ENCODE measurements at regions not wholly inside any gene's neighbourhood (a gene's known extent, or its start where the extent isn't known, plus 50 kb on each side); places are given as distances from the start of the nearest gene placed in this dataset.
A peak's percentile ranks its signal among the peaks of the same experiment; 100 is the strongest.
"Not testable (repeated sequence)": the region's sequence is repeated elsewhere in the genome, so short reads cannot be mapped to it uniquely, and the experiment has no call there.

DNA sequence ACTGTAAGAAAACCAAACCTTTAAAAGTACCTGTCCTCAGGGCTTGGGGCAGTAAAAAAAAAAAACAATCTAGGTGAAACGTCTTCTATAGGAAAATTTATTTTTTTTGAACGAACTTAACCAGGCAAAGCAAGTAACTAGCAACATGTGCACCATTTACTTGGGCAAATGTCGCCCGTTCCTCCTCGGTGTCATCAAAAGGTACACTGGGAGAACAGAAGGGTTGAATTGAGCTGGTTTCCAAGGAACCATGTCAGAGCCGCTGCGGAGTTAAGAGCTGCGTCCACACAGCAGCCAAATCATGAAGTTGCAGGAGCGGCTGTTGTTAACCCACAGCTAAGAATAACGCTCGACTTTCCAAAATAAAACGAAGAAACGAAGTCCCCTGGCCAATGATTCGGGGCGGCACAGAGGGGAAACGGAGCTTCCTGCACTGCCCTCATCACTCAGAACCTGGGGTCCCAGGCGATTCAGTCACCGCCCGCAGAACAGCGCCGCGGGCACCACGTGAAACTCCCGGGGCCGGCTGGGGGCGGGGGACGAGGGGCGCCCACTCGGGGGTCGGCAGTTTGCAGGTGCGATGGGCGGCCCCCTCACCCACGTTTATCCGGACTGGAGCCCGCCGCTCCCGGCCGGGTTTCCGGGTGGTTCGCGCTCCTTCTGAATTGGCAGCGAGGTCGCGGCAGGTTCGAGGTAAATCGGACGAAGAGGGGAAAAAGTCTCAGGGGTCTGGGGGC lies 53.6 kb upstream of the PLGLB1 start:
- CTCF ChIA-PET; H3K36me3 Mint-ChIP-seq; POLR2A ChIA-PET; H3K36me3 ChIP-seq (ENCODE audit: insufficient read depth, low read length); H3K4me1 ChIP-seq (ENCODE audit: insufficient read depth, low read length); H3K9me3 ChIP-seq (ENCODE audit: low read length); H3K27me3 ChIP-seq (ENCODE audit: insufficient read depth, low read length, poor library complexity, severe bottlenecking); H3K27ac ChIP-seq (ENCODE audit: low read depth, low read length); H3K9me3 Mint-ChIP-seq; H3K27me3 Mint-ChIP-seq: not testable (repeated sequence)
- peak overlapping the region in 7 of 8 donors; percentile 24 to 91 (median 88) for H3K27ac Mint-ChIP-seq
- H3K4me3 ChIP-seq (ENCODE audit: low read length) = peak overlapping the region; percentile 54
- peaks cover 9 to 22% (median 19%) of the 10 kb centered on the region in 3 donors for H3K4me1 Mint-ChIP-seq
- peak in 4 of 5 donors; percentile 19 to 58 (median 43) for DNase-seq
- peak overlapping the region; percentile 82 to 98 (median 88) for H3K4me3 Mint-ChIP-seq

DNA sequence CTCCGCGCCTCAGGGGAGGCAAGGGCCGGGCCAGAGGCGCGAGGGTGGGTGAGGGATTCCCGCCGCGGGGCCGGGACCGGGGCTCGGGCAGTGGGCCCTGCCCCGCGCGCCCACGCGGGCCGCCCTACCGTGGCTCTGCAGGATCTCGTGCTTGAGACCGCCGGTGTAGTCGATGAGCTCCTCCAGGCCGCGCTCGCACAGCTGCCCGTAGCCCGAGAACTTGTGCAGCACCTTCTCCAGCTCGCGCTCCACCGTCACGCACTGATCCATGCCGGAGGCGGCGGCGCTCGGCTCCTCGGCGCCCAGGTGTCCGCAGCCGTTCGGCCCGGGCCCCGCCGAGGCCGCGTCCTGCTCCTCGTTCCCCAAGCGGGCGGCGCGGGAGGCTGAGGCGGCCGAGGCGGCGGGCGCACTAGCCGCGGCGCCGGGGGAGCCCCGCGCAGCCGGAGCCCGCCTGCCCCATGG lies 54.2 kb upstream of the PLGLB1 start:
- peak overlapping the region in 7 of 8 donors; percentile 52 to 96 (median 79) for H3K27ac Mint-ChIP-seq

GRCh38 chr2:87076253-87077123 lies 54.8 kb upstream of the PLGLB1 start:
- H3K27me3 ChIP-seq (ENCODE audit: insufficient read depth, low read length, poor library complexity, severe bottlenecking); H3K36me3 ChIP-seq (ENCODE audit: insufficient read depth, low read length); H3K4me1 ChIP-seq (ENCODE audit: insufficient read depth, low read length); H3K36me3 Mint-ChIP-seq; H3K9me3 ChIP-seq (ENCODE audit: low read length); CTCF ChIA-PET; POLR2A ChIA-PET; H3K27me3 Mint-ChIP-seq; H3K9me3 Mint-ChIP-seq: not testable (repeated sequence)
- DNase-seq = peak; percentile 90 to 96 (median 93)
- H3K4me1 Mint-ChIP-seq = peaks cover 6 to 15% (median 13%) of the 10 kb centered on the region in 3 donors
- Histone ChIP-seq H3K27ac (ENCODE audit: low read depth, low read length) (peak overlapping the region; percentile 43), H3K4me3 (ENCODE audit: low read length) (peak overlapping the region; percentile 55)
- peak overlapping the region; percentile 88 to 97 (median 93) for H3K4me3 Mint-ChIP-seq
- peak overlapping the region; percentile 91 to 98 (median 96) for H3K27ac Mint-ChIP-seq

More for the DNA sequence above, 54.2 kb upstream of the PLGLB1 start:
- H3K4me1 Mint-ChIP-seq = peaks cover 6 to 16% (median 14%) of the 10 kb centered on the region in 3 donors
- H3K27me3 ChIP-seq (ENCODE audit: insufficient read depth, low read length, poor library complexity, severe bottlenecking); H3K36me3 ChIP-seq (ENCODE audit: insufficient read depth, low read length); CTCF ChIA-PET; H3K9me3 ChIP-seq (ENCODE audit: low read length); H3K27ac ChIP-seq (ENCODE audit: low read depth, low read length); H3K36me3 Mint-ChIP-seq; POLR2A ChIA-PET; H3K27me3 Mint-ChIP-seq; H3K9me3 Mint-ChIP-seq; H3K4me1 ChIP-seq (ENCODE audit: insufficient read depth, low read length); H3K4me3 ChIP-seq (ENCODE audit: low read length): not testable (repeated sequence)
- peak overlapping the region; percentile 74 to 97 (median 88) for H3K4me3 Mint-ChIP-seq
- DNase-seq = peak; percentile 49 to 78 (median 69)

- POLR2A ChIA-PET; H3K9me3 ChIP-seq (ENCODE audit: low read length); DNase-seq; H3K36me3 Mint-ChIP-seq; H3K27me3 ChIP-seq (ENCODE audit: insufficient read depth, low read length, poor library complexity, severe bottlenecking); H3K9me3 Mint-ChIP-seq; H3K4me1 ChIP-seq (ENCODE audit: insufficient read depth, low read length); H3K36me3 ChIP-seq (ENCODE audit: insufficient read depth, low read length); CTCF ChIA-PET; H3K27me3 Mint-ChIP-seq: not testable (repeated sequence)
- Mint-ChIP-seq H3K4me3 (peak overlapping the region; percentile 88 to 97 (median 93)), H3K4me1 (peaks cover 6 to 15% (median 13%) of the 10 kb centered on the region in 3 donors), H3K27ac (peak overlapping the region; percentile 91 to 98 (median 96))
- Histone ChIP-seq H3K27ac (ENCODE audit: low read depth, low read length) (peak overlapping the region; percentile 43), H3K4me3 (ENCODE audit: low read length) (peak overlapping the region; percentile 55)
These were observed 55.4 kb upstream of the PLGLB1 start for GRCh38 chr2:87077124-87077446.

DNA sequence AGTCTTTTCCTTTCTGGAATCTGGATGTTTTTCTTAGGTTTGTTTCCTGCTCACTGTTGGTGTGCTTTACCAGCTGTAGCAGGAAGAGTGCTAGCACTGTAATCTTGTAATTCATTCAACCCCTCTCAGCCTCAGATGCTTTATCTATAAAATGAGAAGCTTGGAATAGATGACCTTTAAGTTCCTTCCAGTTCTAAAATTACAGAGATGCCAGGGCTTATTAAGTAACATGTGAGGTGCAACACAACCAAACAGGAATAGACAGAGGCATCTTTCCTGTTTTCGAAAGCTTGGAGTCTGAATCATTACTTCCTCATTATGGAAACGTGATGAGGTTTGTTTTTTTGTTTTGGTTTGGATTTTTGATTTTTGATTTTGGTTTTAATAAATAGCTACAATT lies 60.1 kb upstream of the PLGLB1 start:
- H3K4me1 ChIP-seq (ENCODE audit: insufficient read depth, low read length); H3K4me3 Mint-ChIP-seq; POLR2A ChIA-PET; H3K4me1 Mint-ChIP-seq; H3K9me3 ChIP-seq (ENCODE audit: low read length); H3K4me3 ChIP-seq (ENCODE audit: low read length); DNase-seq; H3K27me3 ChIP-seq (ENCODE audit: insufficient read depth, low read length, poor library complexity, severe bottlenecking); H3K36me3 ChIP-seq (ENCODE audit: insufficient read depth, low read length); H3K9me3 Mint-ChIP-seq; H3K36me3 Mint-ChIP-seq; H3K27ac Mint-ChIP-seq; H3K27me3 Mint-ChIP-seq; H3K27ac ChIP-seq (ENCODE audit: low read depth, low read length); CTCF ChIA-PET: not testable (repeated sequence)

DNA sequence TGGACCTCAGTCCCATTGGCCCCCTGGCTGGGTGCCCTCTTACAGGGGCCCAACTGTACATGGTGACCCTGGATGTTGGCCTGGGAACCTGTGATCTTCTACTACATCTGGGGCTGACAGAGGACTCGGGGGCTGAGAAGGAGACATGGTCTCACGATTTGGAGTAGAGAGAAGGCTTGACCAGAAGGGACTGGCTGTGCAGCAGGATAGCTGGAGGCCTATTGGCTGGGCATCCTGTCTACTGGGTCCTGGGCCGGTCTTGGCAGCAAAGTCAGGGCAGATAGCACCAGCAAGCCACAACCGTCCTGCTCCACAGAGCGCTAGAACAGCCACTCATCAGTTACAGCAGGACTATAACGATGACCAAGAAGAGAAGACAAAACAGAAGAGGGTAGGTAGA lies 66.4 kb upstream of the PLGLB1 start:
- H3K4me1 Mint-ChIP-seq; H3K4me3 Mint-ChIP-seq; H3K27ac ChIP-seq (ENCODE audit: low read depth, low read length); H3K4me1 ChIP-seq (ENCODE audit: insufficient read depth, low read length); H3K36me3 ChIP-seq (ENCODE audit: insufficient read depth, low read length); H3K27me3 Mint-ChIP-seq; H3K4me3 ChIP-seq (ENCODE audit: low read length); H3K36me3 Mint-ChIP-seq; H3K9me3 Mint-ChIP-seq; DNase-seq; POLR2A ChIA-PET; CTCF ChIA-PET; H3K27me3 ChIP-seq (ENCODE audit: insufficient read depth, low read length, poor library complexity, severe bottlenecking); H3K27ac Mint-ChIP-seq; H3K9me3 ChIP-seq (ENCODE audit: low read length): not testable (repeated sequence)

DNA sequence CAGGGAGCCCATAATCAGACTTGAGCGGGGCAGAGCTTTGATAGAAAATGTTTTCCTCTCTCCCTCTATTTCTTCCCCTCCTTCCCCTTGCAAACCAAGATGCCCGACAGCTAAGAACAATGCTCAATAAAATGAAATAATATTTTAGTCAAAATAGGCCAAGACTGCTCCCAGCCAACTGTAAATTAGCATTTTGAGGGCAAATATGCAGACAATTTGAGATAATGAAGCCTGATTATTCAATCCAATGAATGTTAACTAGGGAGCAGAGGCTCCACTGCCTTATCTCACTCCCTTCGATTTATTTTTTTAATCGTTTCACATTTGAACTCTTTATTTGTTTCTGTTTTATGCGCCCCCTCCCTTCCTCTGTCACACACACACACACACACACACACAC lies 67.8 kb upstream of the PLGLB1 start:
- DNase-seq; H3K27me3 Mint-ChIP-seq; H3K27ac Mint-ChIP-seq; H3K4me1 Mint-ChIP-seq; CTCF ChIA-PET; H3K27ac ChIP-seq (ENCODE audit: low read depth, low read length); H3K4me3 Mint-ChIP-seq; H3K9me3 ChIP-seq (ENCODE audit: low read length); H3K4me3 ChIP-seq (ENCODE audit: low read length); H3K9me3 Mint-ChIP-seq; H3K4me1 ChIP-seq (ENCODE audit: insufficient read depth, low read length); H3K27me3 ChIP-seq (ENCODE audit: insufficient read depth, low read length, poor library complexity, severe bottlenecking); H3K36me3 Mint-ChIP-seq; POLR2A ChIA-PET; H3K36me3 ChIP-seq (ENCODE audit: insufficient read depth, low read length): not testable (repeated sequence)

- H3K36me3 ChIP-seq (ENCODE audit: insufficient read depth, low read length); DNase-seq; H3K9me3 ChIP-seq (ENCODE audit: low read length); H3K27ac ChIP-seq (ENCODE audit: low read depth, low read length); H3K9me3 Mint-ChIP-seq; H3K36me3 Mint-ChIP-seq; H3K4me1 ChIP-seq (ENCODE audit: insufficient read depth, low read length); H3K27ac Mint-ChIP-seq; H3K27me3 Mint-ChIP-seq; POLR2A ChIA-PET; CTCF ChIA-PET; H3K4me3 Mint-ChIP-seq; H3K4me1 Mint-ChIP-seq; H3K4me3 ChIP-seq (ENCODE audit: low read length); H3K27me3 ChIP-seq (ENCODE audit: insufficient read depth, low read length, poor library complexity, severe bottlenecking): not testable (repeated sequence)
These were observed 71.6 kb upstream of the PLGLB1 start for GRCh38 chr2:87093252-87093651.
